ENCODE measurements at regions not wholly inside any gene's neighbourhood (a gene's known extent, or its start where the extent isn't known, plus 50 kb on each side); places are given as distances from the start of the nearest gene placed in this dataset.

DNA sequence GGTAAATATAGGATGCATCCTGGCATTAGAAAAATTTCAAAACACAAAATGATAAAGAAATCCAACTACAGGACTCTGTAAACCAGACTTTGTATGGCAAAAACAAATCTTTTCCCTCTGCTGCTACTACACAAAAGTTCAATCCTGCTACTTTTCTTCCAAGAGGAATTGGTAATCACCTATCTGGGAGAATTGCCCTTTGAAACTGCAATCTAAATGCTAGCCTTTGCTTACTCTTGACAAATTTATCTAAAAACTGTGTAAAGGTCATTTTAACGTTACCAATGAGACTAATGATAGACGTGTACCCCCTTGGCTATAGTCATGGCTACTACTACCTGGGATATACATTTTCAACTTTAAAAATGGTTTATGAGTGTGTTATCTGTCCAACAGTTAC is 837.9 kb upstream of the CXADR start:
- DNase-seq (no peak), ATAC-seq (no peak)
- Mint-ChIP-seq H3K4me3 (no peak overlapping the region), H3K27ac (no peak overlapping the region), H3K36me3 (ENCODE audit: low read depth) (no peaks in the 10 kb centered on the region), H3K27me3 (no peaks in the 10 kb centered on the region), H3K4me1 (ENCODE audit: low read depth) (no peaks in the 10 kb centered on the region), H3K9me3 (peaks cover 3% of the 10 kb centered on the region)
- intact Hi-C loops (cut with micrococcal nuclease) = no loop called here
- ChIA-PET POLR2A (no interaction called here), CTCF (no interaction called here)
- no peak for TF ChIP-seq CTCF (IDR thresholded peaks at IDR 0.05)

GRCh38 chr21:16676391-16676790 is 836.5 kb upstream of the CXADR start:
- no peaks in the 10 kb centered on the region for H3K27me3 Mint-ChIP-seq
- no peak for TF ChIP-seq CTCF (IDR thresholded peaks at IDR 0.05)
- H3K27ac Mint-ChIP-seq = no peak overlapping the region
- no peak overlapping the region for H3K4me3 Mint-ChIP-seq
- POLR2A ChIA-PET = no interaction called here
- DNase-seq (no peak), ATAC-seq (no peak)
- H3K36me3 Mint-ChIP-seq (ENCODE audit: low read depth) = no peaks in the 10 kb centered on the region
- H3K4me1 Mint-ChIP-seq (ENCODE audit: low read depth) = no peaks in the 10 kb centered on the region
- H3K9me3 Mint-ChIP-seq = peaks cover 3% of the 10 kb centered on the region
- CTCF ChIA-PET = no interaction called here
- intact Hi-C loops (cut with micrococcal nuclease) = no loop called here

DNA sequence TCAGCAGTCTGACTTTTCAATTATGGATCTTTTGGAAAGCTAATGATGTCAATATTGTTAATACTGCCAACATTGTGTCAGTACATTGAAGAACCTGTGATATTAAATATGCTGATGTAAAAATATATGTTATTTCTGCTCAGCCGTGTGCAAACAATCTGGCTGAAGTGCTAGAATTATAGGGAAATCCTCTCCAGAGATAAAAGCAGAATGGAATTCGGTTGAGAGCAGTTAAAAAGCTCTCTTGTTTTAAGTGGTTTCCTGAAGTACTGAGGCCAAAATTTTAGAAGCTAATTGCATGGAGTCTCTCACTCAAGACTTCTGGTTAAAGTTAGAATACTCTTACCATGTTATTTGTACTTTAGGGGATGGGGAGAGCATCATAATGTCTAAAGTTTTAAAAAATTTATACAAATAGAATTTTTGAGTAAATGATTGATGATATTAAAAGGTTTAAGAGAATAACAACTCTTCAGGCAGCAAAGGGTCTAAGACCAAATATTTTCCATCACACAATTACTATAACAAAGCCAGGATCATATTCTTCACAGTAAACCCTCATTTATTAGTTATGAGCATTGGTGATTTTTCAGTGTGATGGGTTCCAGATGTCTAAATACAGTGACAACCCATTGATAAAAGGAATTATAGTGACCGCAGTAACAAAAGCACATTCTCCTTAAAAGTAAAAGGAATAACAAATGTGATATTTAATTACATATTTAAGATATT is 834.2 kb upstream of the CXADR start:
- intact Hi-C loops (cut with micrococcal nuclease) = no loop called here
- ChIA-PET CTCF (no interaction called here), POLR2A (no interaction called here)
- Mint-ChIP-seq H3K27ac (no peak overlapping the region), H3K27me3 (no peaks in the 10 kb centered on the region), H3K4me1 (ENCODE audit: low read depth) (no peaks in the 10 kb centered on the region), H3K4me3 (no peak overlapping the region), H3K36me3 (ENCODE audit: low read depth) (no peaks in the 10 kb centered on the region), H3K9me3 (peaks cover 7% of the 10 kb centered on the region)
- ATAC-seq = no peak
- no peak for DNase-seq
- TF ChIP-seq CTCF (IDR thresholded peaks at IDR 0.05) = no peak

GRCh38 chr21:16695074-16695473 is 817.8 kb upstream of the CXADR start:
- intact Hi-C loops (cut with micrococcal nuclease) = no loop called here
- no peak for TF ChIP-seq CTCF (IDR thresholded peaks at IDR 0.05)
- no peaks in the 10 kb centered on the region for H3K4me1 Mint-ChIP-seq (ENCODE audit: low read depth)
- POLR2A ChIA-PET = no interaction called here
- ATAC-seq (no peak), DNase-seq (no peak)
- H3K36me3 Mint-ChIP-seq (ENCODE audit: low read depth) = no peaks in the 10 kb centered on the region
- H3K4me3 Mint-ChIP-seq = no peak overlapping the region
- peaks cover 27% of the 10 kb centered on the region for H3K9me3 Mint-ChIP-seq
- H3K27me3 Mint-ChIP-seq = no peaks in the 10 kb centered on the region
- CTCF ChIA-PET = no interaction called here
- H3K27ac Mint-ChIP-seq = no peak overlapping the region

DNA sequence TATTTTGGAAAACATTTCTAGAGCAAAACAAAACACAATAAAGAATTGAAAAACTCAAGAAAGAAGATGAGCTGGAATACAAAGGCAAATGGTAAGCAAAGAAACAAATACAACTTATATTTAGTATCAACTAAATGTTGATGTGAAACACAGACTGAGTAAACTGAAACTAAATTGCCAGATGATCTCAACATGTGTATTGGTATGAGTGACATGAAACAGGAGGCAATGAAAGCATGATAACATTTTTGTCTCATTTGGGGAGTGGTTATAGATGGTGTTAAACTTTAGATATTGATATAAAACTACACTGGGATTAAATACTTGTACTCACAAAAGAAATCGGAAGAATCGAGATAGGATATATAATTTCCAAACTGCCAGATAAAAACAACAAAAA is 805.6 kb upstream of the CXADR start:
- Mint-ChIP-seq H3K4me1 (ENCODE audit: low read depth) (no peaks in the 10 kb centered on the region), H3K4me3 (no peak overlapping the region), H3K27me3 (no peaks in the 10 kb centered on the region), H3K9me3 (peaks cover 12% of the 10 kb centered on the region), H3K36me3 (ENCODE audit: low read depth) (no peaks in the 10 kb centered on the region), H3K27ac (no peak overlapping the region)
- intact Hi-C loops (cut with micrococcal nuclease) = no loop called here
- no peak for TF ChIP-seq CTCF (IDR thresholded peaks at IDR 0.05)
- POLR2A ChIA-PET = no interaction called here
- CTCF ChIA-PET = no interaction called here
- DNase-seq (no peak), ATAC-seq (no peak)
